CMK (cell line): ENCODE measurements at regions not wholly inside any gene's neighbourhood (a gene's known extent, or its start where the extent isn't known, plus 50 kb on each side); places are given as distances from the start of the nearest gene placed in this dataset.
"Not testable (repeated sequence)": the region's sequence is repeated elsewhere in the genome, so short reads cannot be mapped to it uniquely, and the experiment has no call there.

Experiments used
- DNase-seq: peaks from one replicate; pipeline ENCODE4 v3.0.0-alpha.2; 2010; ENCODE audit warnings: low read depth

DNA sequence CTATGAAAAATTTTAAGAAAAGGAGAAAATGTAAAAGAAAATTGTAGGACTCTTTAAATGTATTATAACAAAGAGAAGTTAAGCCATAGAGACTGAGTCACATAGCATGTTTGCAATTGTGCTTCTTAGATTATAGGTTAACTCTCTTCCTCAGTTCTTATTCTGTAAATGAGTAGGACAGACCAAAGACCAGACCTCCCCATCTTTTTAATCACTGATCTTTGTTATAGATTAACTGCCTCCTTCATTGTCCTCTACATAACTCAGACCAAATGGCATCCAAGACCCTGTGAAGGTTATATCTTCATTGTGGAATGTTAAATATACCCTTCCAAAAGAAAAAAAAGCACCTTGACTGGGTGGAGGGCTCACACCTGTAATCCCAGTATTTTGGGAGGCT, 316.9 kb upstream of the LRRTM4 start:
- DNase-seq, result no peak

DNA sequence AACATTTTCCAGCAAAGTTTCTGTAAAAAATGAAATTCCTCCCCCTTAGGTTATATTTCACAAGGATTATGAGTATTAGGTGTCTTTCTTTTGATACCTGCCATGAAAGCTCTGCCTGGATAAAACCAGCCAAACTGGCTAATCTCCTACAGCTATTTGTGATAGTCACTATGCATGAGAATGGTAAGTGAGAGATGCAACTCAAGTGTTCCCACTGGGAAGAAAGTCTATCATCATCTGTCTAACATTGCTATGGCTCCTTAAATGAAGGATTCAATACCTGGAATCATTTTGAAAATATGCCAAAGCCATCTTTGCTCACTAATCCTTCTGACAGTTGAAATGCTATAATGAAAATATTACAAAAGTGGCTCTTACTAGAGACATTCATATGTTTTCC, 339.9 kb upstream of the LRRTM4 start:
- DNase-seq, result no peak

DNA sequence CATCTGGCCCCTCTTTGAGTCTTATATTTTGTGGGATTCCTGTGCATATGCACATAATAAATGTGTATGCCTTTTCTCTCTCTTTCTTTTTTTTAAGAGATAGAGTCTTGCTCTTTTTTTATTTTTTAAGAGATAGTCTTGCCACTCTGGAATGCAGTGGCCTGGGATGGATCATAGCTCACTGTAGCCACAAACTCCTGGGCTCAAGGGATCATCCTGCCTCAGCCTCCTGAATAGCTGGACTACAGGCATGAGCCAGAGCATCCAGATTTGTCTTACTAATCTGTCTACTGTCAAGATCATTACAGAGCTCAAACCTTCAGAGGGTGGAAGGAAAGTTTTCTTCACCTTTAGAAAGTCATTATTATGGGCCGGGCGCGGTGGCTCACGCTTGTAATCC, 342.2 kb upstream of the LRRTM4 start:
- no peak for DNase-seq

DNA sequence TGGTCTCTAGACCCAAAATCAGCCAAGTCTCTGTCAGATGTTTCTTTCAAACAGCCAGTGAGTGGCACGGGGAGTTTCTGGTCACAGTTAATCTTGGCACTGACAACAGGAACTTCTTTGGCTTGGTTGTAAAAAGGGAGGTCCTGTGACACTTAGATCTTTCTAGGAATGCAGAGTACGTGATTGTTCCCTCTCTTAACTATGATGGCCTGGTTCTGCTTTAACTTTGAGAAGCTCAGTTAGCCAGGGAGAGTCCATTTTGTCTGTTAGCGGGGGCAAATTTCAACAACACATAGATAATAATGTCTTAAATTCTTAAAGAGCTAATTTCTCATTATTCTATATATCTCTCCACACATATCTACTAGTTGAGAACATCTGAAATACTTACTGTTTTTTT, 344.5 kb upstream of the LRRTM4 start:
- no peak for DNase-seq

DNA sequence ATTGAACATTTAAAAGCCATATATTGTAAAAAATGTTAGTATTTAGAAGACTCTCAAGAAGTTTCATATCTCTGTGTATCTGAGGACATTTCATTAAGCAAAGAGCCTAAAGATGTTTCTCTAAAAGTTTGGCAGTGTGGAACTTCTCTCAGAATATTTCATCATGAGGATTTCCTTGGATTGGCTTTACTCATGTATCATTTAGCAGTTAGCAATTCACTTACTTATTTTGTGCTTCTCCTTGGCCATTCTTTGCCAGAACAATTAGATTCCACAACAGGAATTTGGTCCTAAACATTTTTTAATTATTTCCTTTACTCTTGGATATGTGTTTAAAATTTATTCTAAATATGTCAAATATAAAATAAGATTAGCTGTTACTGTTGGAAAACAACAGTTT, 345.0 kb upstream of the LRRTM4 start:
- DNase-seq, result no peak

DNA sequence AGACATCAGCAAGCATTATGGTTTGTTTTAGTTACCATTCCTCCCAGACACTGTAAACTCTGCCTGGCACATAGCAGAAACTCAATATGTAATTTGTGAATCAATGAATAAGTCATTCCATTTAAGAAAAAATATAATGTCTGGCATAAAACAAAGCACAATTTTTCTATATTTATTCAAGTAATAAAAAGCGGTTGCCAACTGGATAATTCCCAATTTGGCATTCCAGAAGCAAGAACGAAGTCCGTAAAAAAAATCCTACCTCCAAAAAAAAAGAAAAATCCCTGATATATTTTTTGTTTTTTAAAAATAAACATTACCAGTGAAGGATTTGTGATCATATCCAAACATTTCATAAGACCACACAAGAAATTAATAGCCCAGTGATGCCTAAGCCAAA, 351.3 kb upstream of the LRRTM4 start:
- DNase-seq, result no peak

DNA sequence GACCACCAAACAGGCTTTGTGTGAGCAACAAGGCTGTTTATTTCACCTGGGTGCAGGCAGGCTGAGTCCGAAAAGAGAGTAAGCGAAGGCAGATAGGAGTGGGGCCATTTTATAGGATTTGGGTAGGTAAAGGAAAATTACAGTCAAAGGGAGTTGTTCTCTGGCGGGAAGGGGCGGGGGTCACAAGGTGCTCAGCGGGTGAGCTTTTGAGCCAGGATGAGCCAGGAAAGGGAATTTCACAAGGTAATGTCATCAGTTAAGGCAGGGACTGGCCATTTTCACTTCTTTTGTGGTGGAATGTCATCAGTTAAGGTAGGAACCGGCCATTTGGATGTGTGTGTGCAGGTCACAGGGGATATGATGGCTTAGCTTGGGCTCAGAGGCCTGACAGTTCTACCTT, 378.0 kb upstream of the LRRTM4 start:
- DNase-seq, result not testable (repeated sequence)

DNA sequence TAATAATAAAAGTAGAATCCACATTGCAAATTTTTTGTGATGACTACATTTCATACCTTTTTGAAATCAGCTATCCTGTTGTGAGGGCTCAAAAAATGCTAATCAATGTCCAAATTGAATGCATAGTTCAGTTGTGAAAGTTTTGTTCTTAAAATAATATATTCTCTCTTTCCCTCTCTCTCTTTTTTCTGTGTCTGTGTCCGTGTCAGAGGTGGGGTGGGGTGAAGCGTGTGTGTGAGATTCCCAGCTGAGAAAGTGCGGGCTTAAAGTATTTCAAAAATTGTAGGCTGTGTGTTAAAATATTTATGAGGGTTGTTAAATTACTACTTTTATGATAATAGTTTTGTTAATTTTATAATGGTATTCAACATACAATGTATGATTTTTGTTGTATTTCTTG, 388.0 kb upstream of the LRRTM4 start:
- no peak for DNase-seq

DNA sequence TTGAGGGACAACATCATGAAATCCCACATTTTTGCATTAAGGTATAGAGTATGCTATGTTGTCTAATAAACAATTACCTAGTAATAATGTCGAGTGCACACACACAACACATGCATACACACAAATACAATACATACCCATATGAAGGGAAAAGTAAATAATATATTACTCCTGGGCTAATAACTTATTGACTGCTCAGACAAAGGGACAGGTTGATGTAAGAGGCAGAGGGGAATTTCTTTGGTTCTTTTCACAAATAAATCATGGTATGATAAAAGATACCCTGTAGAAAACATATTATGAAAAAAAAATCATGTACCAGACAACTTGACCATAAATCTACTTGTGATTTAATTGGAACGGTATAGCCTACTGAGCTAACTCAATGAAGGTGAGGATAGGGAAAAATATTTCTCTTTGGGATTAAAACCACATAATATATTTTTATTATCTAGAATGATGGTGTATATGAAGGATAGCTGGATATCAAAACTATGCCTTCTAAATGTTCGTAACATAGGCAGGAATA, 398.7 kb upstream of the LRRTM4 start:
- DNase-seq, result no peak

DNA sequence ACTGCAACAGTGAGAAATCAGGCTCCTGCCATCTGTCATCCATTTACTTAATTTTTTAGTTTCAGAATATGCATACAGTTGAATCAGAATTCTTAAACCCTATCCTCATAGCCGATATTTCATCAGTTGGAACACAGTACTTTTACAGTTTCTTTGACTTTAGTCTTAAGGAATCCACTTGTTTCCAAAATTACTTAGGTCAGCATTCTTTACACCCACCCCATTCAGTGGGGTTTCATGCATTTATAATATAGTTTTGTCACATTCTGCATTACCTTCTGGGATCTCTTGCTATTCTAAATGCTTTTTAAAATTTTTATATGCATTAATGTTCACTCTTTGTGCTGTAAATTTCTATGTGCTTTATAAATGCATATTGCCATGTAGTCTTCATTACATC, 400.4 kb upstream of the LRRTM4 start:
- DNase-seq, result no peak

DNA sequence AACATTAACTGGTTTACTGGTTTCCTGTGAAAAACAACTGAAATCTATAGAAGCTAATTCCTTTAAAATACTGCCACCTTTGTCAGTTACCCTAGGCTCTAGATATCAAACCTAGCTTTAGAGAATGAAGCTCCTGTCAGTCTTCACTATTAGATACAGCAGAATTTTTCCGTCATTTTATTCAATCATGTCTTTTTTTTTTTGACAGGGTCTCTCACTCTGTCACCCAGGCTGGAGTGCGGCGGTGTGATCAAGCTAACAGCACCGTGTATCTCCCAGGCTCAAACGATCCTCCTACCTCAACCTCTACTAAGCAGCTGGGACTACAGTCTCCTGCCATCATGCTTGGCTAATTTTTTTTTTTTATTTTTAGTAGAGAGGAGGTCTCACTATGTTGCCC, 415.2 kb upstream of the LRRTM4 start:
- DNase-seq, result no peak

DNA sequence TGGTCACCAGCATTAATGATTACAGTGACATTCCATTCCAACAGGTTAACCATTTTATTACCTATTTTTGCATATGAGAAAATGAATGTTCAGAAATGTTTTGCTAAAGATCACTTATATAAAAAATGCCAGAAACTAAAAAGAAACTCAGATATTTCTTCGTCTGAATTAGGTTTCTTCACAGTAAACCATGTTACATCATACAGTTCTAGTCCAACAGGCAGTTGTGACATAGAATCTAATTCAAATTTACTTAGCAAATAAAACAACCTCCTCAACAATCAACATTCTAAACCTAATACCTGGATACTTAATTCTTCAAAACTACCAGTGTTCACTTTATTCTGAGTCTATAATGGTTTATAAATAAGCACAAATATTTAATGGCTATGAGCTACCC, 416.3 kb upstream of the LRRTM4 start:
- DNase-seq, result no peak

DNA sequence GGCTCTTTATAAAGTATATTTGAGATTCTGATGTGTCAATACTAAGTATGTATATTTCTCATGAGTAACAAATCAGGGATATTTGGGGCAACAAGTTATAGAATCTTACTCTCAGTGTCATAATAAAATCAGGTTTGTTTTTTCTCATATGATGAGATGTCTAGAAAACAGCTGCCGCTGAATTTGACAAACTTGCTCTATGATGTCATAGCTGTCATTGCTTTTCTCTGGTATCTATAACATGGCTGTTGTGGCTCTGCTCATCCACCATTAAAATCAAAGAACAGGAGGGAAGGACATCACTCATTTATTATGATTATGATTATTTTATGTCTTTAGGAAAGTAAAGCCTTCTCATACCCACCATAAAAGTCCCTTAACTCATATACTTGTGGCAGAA, 417.2 kb upstream of the LRRTM4 start:
- DNase-seq, result no peak

DNA sequence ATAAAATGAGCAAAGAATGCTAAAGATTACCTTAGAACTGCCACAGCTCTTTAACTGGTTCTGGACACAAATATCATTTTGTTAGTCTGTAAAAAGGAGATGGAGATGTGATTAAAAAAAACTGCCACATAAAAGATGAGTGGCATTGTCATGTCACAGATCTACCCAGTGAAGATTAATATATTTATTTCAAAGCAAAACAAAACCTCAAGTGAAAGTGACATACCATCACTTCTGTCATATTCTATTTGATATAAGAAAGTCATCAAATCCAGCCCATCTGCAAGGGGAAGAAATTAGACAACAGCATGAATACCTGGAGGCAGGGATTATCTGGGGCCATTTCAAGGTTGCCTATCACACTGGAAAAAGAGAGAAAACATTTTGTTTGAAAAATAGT, 417.6 kb upstream of the LRRTM4 start:
- no peak for DNase-seq

DNA sequence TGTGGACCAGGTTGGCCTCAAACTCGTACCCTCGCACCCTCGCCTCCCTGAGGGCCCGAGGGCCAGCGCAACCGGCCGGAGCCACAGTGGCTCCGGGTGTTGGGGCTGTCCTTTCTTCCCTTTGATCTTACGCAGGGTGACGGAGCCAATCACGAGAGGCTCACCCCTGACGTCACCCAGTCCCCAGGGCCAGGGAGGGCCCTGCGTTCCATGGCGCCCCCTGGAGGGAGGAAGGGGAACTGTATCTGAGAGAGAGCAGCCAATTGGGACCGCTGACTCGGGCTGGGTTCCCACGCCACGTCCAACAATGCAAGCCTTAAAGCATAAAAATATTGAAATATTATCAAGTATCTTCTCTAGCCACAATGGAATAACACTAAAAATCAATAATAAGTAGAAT, 432.8 kb upstream of the LRRTM4 start:
- no peak for DNase-seq

DNA sequence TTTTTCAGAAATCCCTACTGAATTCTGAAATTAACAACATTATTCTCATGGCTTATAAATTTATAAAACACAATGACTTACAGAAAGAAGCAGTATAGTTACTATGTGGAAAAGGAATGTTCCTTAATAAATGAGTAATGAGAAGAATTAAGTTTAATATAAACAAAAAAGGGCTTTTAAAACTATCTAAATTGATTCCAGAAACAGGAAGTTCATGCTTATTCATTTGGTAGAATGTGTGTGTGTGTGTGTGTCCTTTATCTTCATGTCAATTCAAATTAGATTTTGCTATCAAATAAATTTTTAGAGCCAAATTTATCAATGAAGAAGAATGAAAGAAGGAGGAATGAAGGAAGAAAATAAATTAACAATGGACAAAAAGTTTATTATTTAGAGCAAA, 440.8 kb upstream of the LRRTM4 start:
- no peak for DNase-seq

DNA sequence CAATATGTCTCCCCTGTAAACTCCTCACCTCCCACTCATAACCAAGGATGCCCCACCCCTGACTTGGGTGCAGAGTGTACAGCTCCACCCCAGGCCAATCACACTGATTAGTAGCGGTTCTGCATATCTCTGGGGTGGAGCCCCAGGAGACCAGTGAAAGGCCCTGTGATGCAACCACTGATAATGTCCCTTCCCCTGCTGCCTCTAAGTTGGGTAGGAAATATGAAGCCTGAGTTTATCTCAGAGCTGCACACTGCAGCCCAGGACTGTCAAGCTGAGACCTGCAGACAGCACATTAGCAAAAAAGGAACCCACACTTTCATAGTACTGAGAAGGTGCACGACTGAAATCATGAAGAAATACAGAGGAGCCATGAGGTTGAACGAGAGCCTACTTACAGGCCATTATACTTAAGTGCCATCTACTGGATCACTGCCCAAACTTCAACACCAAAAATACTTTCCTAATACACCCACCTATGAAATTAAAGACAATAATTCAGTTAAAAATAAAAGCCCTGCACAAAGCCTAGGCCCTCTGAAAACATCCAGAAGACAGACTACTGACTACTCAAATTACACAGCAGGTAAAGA, 455.4 kb upstream of the LRRTM4 start:
- DNase-seq, result peak; percentile 49

DNA sequence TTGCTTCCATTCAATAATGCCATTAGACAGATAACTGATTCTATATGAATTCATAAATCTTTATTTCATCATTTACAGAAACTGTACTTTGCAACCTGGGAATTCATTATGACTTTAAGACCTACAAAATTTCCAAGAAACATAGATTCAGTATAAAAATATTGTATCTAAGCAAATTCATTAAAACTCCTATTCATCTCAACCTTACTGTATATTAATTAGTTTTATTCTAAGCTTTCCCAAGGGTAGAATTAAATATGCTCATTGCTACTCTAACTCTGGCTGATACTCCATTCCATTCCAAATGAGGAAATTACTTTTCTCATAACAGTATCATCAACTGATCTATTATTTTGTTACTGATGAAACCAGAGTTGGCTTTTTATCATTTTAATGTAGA, 473.0 kb upstream of the LRRTM4 start:
- DNase-seq, result no peak

DNA sequence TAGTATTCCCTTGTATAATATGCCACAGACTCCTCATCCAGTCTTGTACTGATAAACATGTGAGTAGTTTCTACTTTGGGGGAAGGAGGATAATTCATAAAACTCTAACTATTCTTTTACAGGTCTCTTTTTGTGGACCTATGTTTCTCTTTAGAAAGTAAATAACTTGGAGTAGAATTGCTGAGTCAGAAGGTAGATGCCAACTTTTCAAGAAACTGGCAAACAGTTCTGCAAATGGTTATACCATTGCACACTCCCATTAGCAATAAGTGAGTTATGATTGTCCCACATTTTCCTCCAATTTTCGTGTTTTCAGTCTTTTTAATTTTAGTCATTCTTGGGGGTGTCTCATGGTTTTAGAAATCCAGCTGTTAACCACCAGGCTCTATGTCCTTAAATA, 477.2 kb upstream of the LRRTM4 start:
- no peak for DNase-seq

DNA sequence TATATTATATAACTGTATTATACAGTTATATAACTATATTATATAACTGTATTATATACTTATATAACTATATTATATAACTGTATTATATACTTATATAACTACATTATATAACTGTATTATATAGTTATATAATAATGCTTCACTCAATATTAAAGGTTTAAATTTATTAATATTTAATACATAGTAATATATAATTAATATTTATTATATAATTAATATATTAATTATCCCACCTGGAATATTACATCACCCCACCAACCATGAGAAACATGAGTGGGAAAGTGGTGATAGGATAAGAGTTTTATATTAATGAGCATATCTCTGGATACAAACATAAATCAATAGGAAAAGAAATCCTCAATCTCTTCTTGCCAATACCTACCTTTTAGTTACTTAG, 487.1 kb upstream of the LRRTM4 start:
- DNase-seq, result no peak

DNA sequence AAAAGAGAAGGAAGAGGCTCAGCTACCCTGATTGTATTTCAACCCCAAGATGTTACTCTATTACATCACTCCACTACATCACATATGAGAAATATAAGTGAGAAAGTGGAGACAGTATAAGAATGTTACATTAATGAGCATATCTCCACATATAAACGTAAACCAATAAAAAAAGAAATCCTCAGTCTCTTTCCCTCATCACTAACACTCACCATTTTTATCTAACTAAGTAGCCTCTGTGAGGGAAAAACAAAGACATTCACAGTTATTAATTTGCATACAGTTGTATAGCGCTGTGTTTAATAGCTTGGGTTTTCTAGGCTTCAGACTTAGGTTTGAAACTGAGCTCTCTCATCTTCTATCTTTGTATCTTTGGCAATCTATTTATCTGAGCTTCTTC, 489.1 kb upstream of the LRRTM4 start:
- DNase-seq, result no peak

DNA sequence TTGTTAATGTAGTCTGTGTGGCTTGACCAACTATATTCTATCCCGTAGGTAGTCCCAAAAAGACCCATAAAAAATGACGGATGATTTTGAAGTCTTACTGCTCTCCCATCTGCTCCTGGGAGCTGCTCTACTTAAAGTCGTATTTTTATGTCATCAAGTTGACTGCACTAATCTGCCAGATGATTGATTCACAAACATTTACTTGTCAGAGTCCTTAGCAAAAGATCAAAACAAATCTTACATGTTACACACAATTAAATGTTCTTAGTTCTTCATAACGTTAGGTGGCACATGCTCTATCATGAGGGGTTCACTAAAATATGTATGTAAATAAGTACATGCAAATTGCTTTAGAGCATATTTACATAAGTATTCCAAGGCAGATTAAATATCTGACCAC, 498.3 kb upstream of the LRRTM4 start:
- no peak for DNase-seq

DNA sequence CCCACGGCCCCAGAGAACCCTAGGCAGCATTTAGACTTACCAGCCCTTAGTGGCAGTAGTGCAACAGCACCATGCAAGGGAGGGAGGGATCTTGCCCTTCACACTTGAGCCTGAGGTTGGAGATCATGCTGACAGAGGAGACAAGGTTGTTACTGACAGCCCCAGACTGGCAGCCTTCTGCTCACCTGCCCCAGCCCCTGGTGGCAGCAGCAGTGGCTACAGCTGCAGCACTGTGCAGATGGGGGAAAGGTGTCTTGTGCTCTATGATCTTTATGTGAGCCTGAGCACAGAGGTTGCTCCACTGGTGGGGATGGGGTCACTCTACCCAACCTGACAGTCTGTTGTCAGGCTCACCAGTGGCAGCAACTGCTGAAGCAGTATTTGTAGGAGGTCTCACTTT, 501.2 kb upstream of the LRRTM4 start:
- no peak for DNase-seq

DNA sequence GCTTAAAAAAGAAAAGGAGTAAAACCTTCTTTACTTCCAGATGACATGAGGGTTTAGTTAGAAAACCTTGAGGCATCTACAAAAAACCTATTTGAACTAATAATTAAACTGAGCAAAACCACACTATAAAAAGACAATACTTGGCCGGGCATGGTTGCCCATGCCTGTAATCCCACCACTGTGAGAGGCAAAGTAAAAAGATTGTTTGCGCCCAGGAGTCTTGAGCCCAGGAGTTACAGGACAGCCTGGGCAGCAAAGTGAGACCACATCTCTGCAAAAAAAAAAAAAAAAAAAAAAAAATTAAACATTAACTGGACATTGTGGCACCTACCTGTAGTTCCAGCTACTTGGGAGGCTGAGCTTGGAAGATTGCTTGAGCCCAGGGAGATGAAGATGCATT, 502.8 kb upstream of the LRRTM4 start:
- DNase-seq, result no peak
